ENCODE measurements at regions not wholly inside any gene's neighbourhood (a gene's known extent, or its start where the extent isn't known, plus 50 kb on each side); places are given as distances from the start of the nearest gene placed in this dataset.

- TF ChIP-seq, protein P1, sequence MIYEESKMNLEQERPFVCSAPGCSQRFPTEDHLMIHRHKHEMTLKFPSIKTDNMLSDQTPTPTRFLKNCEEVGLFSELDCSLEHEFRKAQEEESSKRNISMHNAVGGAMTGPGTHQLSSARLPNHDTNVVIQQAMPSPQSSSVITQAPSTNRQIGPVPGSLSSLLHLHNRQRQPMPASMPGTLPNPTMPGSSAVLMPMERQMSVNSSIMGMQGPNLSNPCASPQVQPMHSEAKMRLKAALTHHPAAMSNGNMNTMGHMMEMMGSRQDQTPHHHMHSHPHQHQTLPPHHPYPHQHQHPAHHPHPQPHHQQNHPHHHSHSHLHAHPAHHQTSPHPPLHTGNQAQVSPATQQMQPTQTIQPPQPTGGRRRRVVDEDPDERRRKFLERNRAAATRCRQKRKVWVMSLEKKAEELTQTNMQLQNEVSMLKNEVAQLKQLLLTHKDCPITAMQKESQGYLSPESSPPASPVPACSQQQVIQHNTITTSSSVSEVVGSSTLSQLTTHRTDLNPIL (CRISPR knock-in tag; IDR thresholded peaks at IDR 0.05; ENCODE audit: low read depth) = no peak
- no peak for TF ChIP-seq ZNF70 (CRISPR knock-in tag; IDR thresholded peaks at IDR 0.05)
- TF ChIP-seq RARB (CRISPR knock-in tag; IDR thresholded peaks at IDR 0.05) = no peak
- no peak for ATAC-seq
Observed at GRCh38 chr5:136526791-136527190, 161.4 kb upstream of the TRPC7 start.

GRCh38 chr5:136526021-136526420, 160.7 kb upstream of the TRPC7 start:
- TF ChIP-seq ISL1 (CRISPR knock-in tag; IDR thresholded peaks at IDR 0.05) (no peak), CSDC2 (CRISPR knock-in tag; IDR thresholded peaks at IDR 0.05) (no peak), BACH2 (CRISPR knock-in tag; IDR thresholded peaks at IDR 0.05; ENCODE audit: borderline replicate concordance) (no peak), OSR1 (CRISPR knock-in tag; IDR thresholded peaks at IDR 0.05) (no peak), TCF4 (CRISPR knock-in tag; IDR thresholded peaks at IDR 0.05; ENCODE audit: borderline replicate concordance) (no peak), ZNF565 (CRISPR knock-in tag; conservative IDR thresholded peaks at IDR 0.05; ENCODE audit: low read depth) (no peak), ZNF8 (CRISPR knock-in tag; IDR thresholded peaks at IDR 0.05) (no peak), ZNF70 (CRISPR knock-in tag; IDR thresholded peaks at IDR 0.05) (no peak), ARNTL (CRISPR knock-in tag; IDR thresholded peaks at IDR 0.05; ENCODE audit: borderline replicate concordance, low read depth) (no peak), SNAI2 (CRISPR knock-in tag; IDR thresholded peaks at IDR 0.05) (no peak)
- TF ChIP-seq, protein P1 (CRISPR knock-in tag; IDR thresholded peaks at IDR 0.05; ENCODE audit: low read depth) = no peak
- TF ChIP-seq, protein P2, sequence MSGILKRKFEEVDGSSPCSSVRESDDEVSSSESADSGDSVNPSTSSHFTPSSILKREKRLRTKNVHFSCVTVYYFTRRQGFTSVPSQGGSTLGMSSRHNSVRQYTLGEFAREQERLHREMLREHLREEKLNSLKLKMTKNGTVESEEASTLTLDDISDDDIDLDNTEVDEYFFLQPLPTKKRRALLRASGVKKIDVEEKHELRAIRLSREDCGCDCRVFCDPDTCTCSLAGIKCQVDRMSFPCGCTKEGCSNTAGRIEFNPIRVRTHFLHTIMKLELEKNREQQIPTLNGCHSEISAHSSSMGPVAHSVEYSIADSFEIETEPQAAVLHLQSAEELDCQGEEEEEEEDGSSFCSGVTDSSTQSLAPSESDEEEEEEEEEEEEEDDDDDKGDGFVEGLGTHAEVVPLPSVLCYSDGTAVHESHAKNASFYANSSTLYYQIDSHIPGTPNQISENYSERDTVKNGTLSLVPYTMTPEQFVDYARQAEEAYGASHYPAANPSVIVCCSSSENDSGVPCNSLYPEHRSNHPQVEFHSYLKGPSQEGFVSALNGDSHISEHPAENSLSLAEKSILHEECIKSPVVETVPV (CRISPR knock-in tag; IDR thresholded peaks at IDR 0.05) = no peak
- no peak for ATAC-seq

GRCh38 chr5:136525597-136525996, 160.3 kb upstream of the TRPC7 start:
- TF ChIP-seq ZNF8 (CRISPR knock-in tag; IDR thresholded peaks at IDR 0.05) = no peak
- no peak for TF ChIP-seq CSDC2 (CRISPR knock-in tag; IDR thresholded peaks at IDR 0.05)
- no peak for TF ChIP-seq PATZ1 (CRISPR knock-in tag; IDR thresholded peaks at IDR 0.05; ENCODE audit: borderline replicate concordance)

DNA sequence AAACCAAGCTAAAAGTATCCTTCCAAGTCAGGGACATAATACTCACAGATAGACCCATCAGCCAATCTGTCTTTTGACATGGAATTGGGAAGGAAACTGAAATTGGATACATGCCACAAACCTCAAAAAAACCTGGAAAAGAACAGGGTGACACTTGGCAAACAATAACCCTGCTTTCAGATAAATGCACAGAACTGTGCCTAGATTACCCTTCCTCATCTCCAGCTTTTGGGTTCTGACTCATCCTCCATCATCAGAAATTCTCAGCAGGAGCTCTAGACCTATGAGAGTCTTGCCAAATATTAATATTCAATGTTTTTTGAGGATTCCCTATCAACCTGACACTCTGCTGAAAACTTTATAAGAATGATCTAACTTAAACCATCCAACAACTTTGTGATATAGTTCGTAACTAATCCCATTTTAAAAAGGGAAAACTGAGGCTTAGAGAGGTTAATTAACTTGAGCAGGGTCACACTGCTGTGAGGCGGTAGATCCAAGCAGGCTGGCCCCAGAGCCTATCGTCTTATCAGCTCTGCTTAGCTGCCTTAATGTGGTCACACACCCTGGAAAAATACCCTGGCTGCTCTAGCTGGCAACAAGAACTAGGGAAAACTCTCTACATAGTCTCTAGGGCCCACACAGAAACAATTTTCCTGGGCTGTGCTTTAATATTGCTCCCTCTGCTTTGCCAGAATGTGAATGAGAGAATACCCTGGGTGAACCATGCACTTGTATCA, 157.0 kb upstream of the TRPC7 start:
- no peak for TF ChIP-seq ZNF70 (CRISPR knock-in tag; IDR thresholded peaks at IDR 0.05)
- TF ChIP-seq ZFP3 (CRISPR knock-in tag; IDR thresholded peaks at IDR 0.05) = no peak
- no peak for TF ChIP-seq PPARA (CRISPR knock-in tag; IDR thresholded peaks at IDR 0.05; ENCODE audit: borderline replicate concordance)
- TF ChIP-seq ISL1 (CRISPR knock-in tag; IDR thresholded peaks at IDR 0.05) = no peak
- TF ChIP-seq ZNF8 (CRISPR knock-in tag; IDR thresholded peaks at IDR 0.05) = no peak
- TF ChIP-seq ESRRG (CRISPR knock-in tag; IDR thresholded peaks at IDR 0.05) = no peak
- no peak for TF ChIP-seq TCF4 (CRISPR knock-in tag; IDR thresholded peaks at IDR 0.05; ENCODE audit: borderline replicate concordance)
- TF ChIP-seq OSR1 (CRISPR knock-in tag; IDR thresholded peaks at IDR 0.05) = no peak
- TF ChIP-seq GLIS3 (CRISPR knock-in tag; IDR thresholded peaks at IDR 0.05) = no peak
- no peak for TF ChIP-seq ZC3H10 (CRISPR knock-in tag; IDR thresholded peaks at IDR 0.05)
- TF ChIP-seq BACH2 (CRISPR knock-in tag; IDR thresholded peaks at IDR 0.05; ENCODE audit: borderline replicate concordance) = no peak
- TF ChIP-seq SNAI2 (CRISPR knock-in tag; IDR thresholded peaks at IDR 0.05) = no peak
- ATAC-seq = no peak

More at GRCh38 chr5:136525597-136525996, 160.3 kb upstream of the TRPC7 start:
- ATAC-seq = no peak

- no peak for ATAC-seq
- TF ChIP-seq ARNTL (CRISPR knock-in tag; IDR thresholded peaks at IDR 0.05; ENCODE audit: borderline replicate concordance, low read depth) (no peak), TOX (CRISPR knock-in tag; IDR thresholded peaks at IDR 0.05; ENCODE audit: borderline replicate concordance) (no peak), PATZ1 (CRISPR knock-in tag; IDR thresholded peaks at IDR 0.05; ENCODE audit: borderline replicate concordance) (no peak), ESRRG (CRISPR knock-in tag; IDR thresholded peaks at IDR 0.05) (no peak), GLIS3 (CRISPR knock-in tag; IDR thresholded peaks at IDR 0.05) (no peak), ZNF70 (CRISPR knock-in tag; IDR thresholded peaks at IDR 0.05) (no peak), ZNF8 (CRISPR knock-in tag; IDR thresholded peaks at IDR 0.05) (no peak), RARB (CRISPR knock-in tag; IDR thresholded peaks at IDR 0.05) (no peak), SNAI2 (CRISPR knock-in tag; IDR thresholded peaks at IDR 0.05) (no peak), OSR1 (CRISPR knock-in tag; IDR thresholded peaks at IDR 0.05) (no peak), ZFP3 (CRISPR knock-in tag; IDR thresholded peaks at IDR 0.05) (no peak), ZC3H10 (CRISPR knock-in tag; IDR thresholded peaks at IDR 0.05) (no peak), ZFP30 (CRISPR knock-in tag; IDR thresholded peaks at IDR 0.05) (no peak), CSDC2 (CRISPR knock-in tag; IDR thresholded peaks at IDR 0.05) (no peak)
- TF ChIP-seq, protein P3, sequence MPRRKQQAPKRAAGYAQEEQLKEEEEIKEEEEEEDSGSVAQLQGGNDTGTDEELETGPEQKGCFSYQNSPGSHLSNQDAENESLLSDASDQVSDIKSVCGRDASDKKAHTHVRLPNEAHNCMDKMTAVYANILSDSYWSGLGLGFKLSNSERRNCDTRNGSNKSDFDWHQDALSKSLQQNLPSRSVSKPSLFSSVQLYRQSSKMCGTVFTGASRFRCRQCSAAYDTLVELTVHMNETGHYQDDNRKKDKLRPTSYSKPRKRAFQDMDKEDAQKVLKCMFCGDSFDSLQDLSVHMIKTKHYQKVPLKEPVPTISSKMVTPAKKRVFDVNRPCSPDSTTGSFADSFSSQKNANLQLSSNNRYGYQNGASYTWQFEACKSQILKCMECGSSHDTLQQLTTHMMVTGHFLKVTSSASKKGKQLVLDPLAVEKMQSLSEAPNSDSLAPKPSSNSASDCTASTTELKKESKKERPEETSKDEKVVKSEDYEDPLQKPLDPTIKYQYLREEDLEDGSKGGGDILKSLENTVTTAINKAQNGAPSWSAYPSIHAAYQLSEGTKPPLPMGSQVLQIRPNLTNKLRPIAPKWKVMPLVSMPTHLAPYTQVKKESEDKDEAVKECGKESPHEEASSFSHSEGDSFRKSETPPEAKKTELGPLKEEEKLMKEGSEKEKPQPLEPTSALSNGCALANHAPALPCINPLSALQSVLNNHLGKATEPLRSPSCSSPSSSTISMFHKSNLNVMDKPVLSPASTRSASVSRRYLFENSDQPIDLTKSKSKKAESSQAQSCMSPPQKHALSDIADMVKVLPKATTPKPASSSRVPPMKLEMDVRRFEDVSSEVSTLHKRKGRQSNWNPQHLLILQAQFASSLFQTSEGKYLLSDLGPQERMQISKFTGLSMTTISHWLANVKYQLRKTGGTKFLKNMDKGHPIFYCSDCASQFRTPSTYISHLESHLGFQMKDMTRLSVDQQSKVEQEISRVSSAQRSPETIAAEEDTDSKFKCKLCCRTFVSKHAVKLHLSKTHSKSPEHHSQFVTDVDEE (CRISPR knock-in tag; IDR thresholded peaks at IDR 0.05) = no peak
Observed at GRCh38 chr5:136521696-136522095, 156.4 kb upstream of the TRPC7 start.

Data from SK-N-SH treated with all-trans-retinoic acid at 6 μM for 48 hours (cell line).